ENCODE measurements at regions not wholly inside any gene's neighbourhood (a gene's known extent, or its start where the extent isn't known, plus 50 kb on each side); places are given as distances from the start of the nearest gene placed in this dataset.

GRCh38 chrX:119181491-119181890 is 53.9 kb upstream of the KIAA1210 start:
- DNase-seq (ENCODE audit: low read depth): peak; percentile 48

- no peak for DNase-seq (ENCODE audit: low read depth)
Observed at GRCh38 chrX:119186194-119186593, 49.9 kb upstream of the PGRMC1 start.
